HG02885 (cell line): ENCODE measurements at regions not wholly inside any gene's neighbourhood (a gene's known extent, or its start where the extent isn't known, plus 50 kb on each side); places are given as distances from the start of the nearest gene placed in this dataset.
"Not testable (repeated sequence)": the region's sequence is repeated elsewhere in the genome, so short reads cannot be mapped to it uniquely, and the experiment has no call there.

Experiments used
- ATAC-seq: cut with Tn5 transposase; IDR thresholded peaks from one replicate; pipeline ENCODE4 v1.9.1; 2021; ENCODE audit warnings: mild to moderate bottlenecking; ENCODE audit not compliant: unreplicated experiment, poor library complexity

- ATAC-seq: no peak
Measured at GRCh38 chr12:19894050-19894449, 454.8 kb downstream of the AEBP2 start.

- peak; percentile 86 for ATAC-seq
Measured at GRCh38 chr12:19894803-19895202, 455.5 kb downstream of the AEBP2 start.

- no peak for ATAC-seq
Measured at GRCh38 chr12:19895246-19896020, 456.1 kb downstream of the AEBP2 start.

GRCh38 chr12:19896041-19896440 lies 456.7 kb downstream of the AEBP2 start:
- ATAC-seq: no peak

GRCh38 chr12:19896534-19896933 lies 457.2 kb downstream of the AEBP2 start:
- no peak for ATAC-seq

GRCh38 chr12:19897900-19898408 lies 458.7 kb downstream of the AEBP2 start:
- ATAC-seq: no peak

GRCh38 chr12:19901841-19902240 lies 462.5 kb downstream of the AEBP2 start:
- ATAC-seq: no peak

- ATAC-seq: no peak
Measured at GRCh38 chr12:19904819-19905218, 463.5 kb upstream of the PDE3A start.

GRCh38 chr12:19908830-19909229 lies 459.5 kb upstream of the PDE3A start:
- ATAC-seq: no peak

GRCh38 chr12:19909418-19909817 lies 458.9 kb upstream of the PDE3A start:
- ATAC-seq: no peak

- ATAC-seq: no peak
Measured at GRCh38 chr12:19910681-19911080, 457.7 kb upstream of the PDE3A start.

GRCh38 chr12:19912991-19913390 lies 455.3 kb upstream of the PDE3A start:
- ATAC-seq: no peak

- peak; percentile 50 for ATAC-seq
Measured at GRCh38 chr12:19915392-19916195, 452.7 kb upstream of the PDE3A start.

GRCh38 chr12:19916196-19916753 lies 452.1 kb upstream of the PDE3A start:
- ATAC-seq: no peak

- ATAC-seq: no peak
Measured at GRCh38 chr12:19916974-19917373, 451.4 kb upstream of the PDE3A start.

GRCh38 chr12:19921716-19922115 lies 446.6 kb upstream of the PDE3A start:
- not testable (repeated sequence) for ATAC-seq

- no peak for ATAC-seq
Measured at GRCh38 chr12:19922717-19923116, 445.6 kb upstream of the PDE3A start.

- no peak for ATAC-seq
Measured at GRCh38 chr12:19924360-19924759, 444.0 kb upstream of the PDE3A start.

GRCh38 chr12:19925841-19926240 lies 442.5 kb upstream of the PDE3A start:
- ATAC-seq: no peak

GRCh38 chr12:19926266-19926665 lies 442.1 kb upstream of the PDE3A start:
- ATAC-seq: no peak

- ATAC-seq: no peak
Measured at GRCh38 chr12:19927661-19928060, 440.7 kb upstream of the PDE3A start.
